ENCODE measurements at regions not wholly inside any gene's neighbourhood (a gene's known extent, or its start where the extent isn't known, plus 50 kb on each side); places are given as distances from the start of the nearest gene placed in this dataset.

DNA sequence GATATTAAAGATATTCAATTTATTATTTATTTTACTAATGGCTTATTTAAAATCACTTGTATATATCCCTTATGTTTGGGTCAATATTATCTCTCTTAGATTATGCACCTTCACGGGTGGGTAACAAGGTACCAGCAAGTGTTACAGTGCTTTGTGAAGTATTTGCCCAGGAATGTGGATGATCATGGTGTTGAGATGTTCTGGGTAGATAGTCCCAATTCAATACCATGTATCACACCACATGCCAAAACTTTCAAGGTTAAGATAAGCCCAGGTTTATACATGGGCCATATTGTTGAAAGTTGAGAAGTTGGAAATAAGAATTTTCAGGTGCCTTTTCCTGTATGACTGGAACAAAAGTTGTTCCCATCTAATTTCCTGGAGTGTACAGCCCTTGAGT, 131.3 kb upstream of the RASSF8 start:
- no peak for DNase-seq (ENCODE audit: low spot score)

DNA sequence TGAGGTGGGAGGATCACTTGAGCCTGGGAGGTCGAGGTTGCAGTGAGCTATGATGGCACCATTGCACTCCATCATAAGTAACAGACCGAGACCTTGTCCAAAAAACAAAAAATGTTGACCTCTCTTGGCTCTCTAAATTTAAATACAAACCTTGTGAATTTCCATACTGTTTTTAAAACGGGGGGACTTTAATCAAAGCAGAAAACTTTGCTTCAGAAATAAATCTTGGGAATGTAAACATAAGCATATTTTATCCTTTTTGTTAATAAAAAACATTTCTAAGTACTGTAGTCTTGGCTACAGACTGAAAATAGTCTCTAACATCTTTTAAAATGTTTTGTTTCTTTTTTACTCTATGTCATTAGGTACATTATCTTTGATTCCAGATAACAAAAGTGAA, 130.7 kb upstream of the RASSF8 start:
- no peak for DNase-seq (ENCODE audit: low spot score)

DNA sequence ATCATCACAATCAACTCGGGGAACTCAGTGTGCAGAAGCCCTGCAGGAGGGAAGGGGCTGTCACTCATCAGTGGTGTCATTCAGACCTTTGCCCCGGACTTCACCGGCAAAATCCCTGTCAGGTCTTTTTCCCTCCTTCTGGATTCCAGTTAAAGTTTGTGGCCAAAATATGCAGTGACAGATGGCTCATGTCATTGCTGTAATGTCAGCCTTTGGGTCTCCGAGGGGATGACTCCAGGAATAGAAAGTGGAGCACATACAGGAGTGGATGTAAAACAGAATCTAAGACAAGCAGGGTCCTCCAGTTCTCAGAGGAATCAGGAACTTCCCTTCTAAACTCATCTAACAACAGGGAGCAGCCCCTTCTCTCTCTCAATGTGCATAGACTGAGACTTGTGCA, 130.3 kb upstream of the RASSF8 start:
- DNase-seq (ENCODE audit: low spot score): peak; percentile 18

DNA sequence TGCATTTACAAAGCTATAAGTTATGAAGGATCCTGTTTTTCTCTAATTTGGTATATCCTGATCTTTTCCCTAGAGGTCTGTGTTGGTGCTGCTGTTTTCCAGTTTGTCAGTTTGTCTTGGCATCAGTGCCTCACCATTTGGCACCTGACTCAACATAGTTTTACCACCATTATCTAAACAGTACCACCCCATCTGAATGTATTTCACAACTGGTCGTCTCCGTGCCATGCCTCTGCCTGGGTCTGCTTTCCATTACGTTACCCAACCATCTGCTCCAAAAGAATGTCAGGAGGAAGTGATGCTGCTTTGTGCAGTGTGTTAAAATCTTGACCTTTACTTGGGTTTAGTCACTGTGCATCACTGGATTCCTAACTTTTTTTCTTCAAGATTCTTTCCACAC, 129.3 kb upstream of the RASSF8 start:
- DNase-seq (ENCODE audit: low spot score): peak; percentile 67

DNA sequence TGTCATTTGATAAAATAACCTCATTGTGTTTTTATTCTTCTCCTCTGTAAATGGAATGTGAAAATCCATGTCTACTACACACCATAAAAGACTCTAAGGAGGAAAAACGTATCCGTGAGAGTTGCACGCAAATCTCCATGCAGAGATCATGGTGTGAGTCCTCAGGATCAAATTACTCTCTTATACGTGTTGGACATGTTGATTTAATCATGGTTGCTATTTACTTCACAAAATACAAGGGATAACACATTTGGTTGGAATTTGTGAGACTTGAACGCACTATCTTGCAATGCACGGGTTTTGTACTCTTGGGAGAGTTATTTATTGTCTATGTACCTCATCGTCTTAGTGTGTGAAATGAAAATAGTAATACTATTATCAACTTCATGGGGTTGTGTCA, 128.0 kb upstream of the RASSF8 start:
- no peak for DNase-seq (ENCODE audit: low spot score)

DNA sequence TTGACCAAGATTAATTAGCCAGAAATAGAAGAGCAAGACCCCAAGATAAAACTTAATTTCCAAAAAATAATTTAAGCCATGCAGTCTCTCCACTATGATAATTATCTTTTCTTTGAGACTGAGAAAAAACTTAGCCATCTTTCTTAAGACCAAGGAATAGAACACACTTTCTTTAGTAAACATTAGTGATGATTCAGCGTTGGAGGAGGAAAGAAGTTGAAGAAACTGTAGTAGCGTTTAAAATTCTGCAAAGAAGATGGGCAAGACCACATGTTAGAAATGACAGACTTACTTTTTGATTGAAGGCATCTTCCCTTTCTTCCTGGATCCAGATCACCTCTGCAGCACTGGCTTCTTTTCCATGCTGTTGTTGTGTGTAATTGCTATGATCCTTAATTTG, 124.8 kb upstream of the RASSF8 start:
- DNase-seq (ENCODE audit: low spot score): no peak

DNA sequence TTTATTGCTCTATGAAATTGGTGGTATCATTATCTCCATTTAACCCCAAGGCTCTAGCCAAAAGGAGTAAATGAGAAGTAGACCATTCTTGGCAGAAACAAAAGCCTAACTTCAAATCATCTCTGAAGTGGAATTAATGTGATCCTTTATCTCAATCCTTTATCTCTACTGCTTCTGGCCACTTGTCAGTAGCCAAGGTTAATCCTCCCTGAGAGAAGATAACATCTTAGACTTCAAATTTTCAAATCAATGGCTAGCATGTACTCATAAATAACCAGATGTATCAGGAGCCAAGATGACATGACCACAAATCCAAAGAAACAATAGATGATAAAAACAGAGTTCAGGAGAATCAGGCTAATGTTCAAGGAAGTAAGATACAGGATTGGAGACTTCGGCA, 123.1 kb upstream of the RASSF8 start:
- DNase-seq (ENCODE audit: low spot score): no peak

DNA sequence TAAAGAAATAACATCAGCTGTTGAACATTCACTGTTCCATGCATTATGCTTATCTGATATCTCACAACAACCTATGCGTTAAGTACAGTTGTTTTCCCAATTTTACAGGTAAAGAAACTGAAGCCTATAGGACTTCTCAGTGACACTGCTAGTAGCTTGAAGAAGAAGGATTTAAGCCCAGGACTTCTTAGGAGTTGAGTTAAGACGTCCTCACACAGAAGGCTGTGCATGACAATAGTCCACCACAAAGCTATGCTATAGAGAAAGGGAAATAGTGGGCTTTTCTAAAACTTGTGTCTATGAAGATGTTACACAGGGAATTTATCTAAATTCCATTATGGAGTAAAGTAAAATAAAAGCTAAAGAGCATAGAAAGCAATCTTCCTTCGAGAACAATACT, 120.5 kb upstream of the RASSF8 start:
- DNase-seq (ENCODE audit: low spot score): no peak

DNA sequence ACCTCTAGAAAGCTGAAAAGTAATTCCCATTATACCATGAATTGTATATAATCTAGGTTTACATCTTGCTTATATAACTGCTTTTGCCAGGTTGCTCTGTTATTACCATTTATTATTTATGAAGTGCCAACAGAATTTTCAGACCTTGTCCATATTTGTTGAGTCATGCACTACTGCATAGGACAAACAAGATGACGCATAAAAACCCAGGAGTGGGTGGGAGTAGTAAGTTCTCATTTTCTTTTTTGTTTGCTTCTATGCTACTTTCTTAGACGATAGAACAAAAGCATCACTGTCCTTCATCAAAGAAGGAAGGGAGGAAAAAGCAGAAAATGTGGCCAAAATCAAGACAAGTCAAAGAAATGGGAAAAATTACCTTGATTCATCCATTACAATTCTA, 119.0 kb upstream of the RASSF8 start:
- no peak for DNase-seq (ENCODE audit: low spot score)

DNA sequence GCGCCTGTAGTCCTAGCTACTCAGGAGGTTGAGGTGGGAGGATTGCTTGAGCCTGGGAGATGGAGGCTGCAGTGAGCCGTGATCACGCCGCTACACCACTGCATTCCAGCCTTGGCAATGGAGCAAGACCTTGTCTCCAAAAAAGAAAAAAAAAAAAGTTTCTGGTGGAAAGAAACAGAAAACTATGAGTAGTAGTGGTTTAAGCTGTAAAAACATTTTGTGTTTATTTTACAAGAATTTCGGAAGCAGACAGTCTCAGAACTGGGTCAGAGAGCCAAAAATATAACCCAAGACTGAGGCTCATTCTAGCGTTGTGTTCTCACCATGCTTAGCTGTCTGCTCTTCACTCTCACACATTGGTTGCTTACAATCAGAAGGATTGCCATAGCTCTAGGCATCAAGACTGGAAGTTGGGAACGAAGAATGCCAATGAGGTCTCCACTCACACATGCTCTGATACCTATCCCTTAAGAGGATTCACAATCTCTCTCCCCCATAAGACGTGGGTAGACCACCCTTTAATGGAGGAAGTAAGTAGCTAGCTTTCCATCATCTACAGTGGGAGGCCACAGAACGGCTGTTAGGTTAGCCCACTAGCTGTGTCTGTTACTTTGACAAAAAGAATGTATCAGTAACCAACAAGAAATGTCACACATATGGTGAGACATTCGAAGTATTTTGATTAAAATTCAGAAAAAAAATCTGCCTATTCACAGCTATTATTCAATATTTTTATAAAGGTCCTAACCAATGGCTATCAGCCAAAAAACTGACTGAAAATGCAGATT, 117.6 kb upstream of the RASSF8 start:
- DNase-seq (ENCODE audit: low spot score): peak; percentile 40

DNA sequence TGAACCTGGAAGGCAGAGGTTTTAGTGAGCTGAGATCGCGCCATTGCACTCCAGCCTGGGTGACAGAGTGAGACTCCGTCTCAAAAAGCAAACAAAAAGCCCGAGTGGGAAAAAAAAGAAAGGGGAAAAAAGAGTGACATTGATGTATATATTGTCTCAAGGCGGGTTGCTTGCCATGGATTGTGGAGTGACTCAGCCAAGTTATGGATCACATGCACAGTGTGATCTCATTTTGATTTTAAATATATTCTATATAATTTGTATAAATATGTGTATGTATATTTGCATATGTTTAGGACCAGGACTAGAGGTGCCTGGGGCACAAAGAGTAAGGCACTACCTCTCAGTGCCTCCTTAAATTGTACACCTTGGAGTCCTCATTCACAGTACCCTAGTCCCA, 116.2 kb upstream of the RASSF8 start:
- DNase-seq (ENCODE audit: low spot score): no peak

DNA sequence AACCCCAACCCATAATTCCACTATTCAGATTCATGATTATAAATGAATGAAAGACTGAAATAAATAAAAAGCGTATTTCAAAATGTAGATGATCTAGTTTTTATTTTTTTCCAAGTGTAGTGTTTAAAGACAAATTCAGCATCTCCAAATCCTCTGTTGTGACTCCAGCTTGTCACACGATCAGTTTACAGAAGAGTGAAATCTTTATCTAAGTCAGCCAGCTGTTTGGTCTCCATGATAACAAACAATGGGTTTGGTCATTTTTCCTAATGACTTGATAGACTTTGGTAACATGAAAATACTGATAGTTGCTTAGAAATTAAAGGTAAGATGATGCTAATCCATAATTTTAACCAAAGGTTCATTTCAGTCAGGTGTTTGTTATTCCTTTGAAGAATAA, 114.5 kb upstream of the RASSF8 start:
- DNase-seq (ENCODE audit: low spot score): no peak

DNA sequence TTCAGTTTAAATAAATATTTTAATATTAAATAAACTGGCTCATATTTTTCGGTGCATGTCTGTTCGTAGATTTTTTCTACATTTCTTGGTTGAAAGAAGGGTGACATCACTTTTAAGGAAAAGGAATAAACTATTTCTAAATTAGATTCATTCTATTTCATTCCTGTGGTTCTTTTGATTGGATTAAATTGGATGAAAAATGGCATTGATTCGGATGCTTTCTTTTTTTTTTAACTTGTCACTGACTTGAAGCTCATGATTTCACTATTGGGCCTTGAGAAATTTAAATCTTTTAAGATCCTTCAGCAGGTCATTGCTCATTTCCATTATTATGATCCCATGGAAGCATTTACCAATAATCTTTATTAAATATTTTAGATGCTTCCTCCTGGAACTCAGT, 113.1 kb upstream of the RASSF8 start:
- no peak for DNase-seq (ENCODE audit: low spot score)

DNA sequence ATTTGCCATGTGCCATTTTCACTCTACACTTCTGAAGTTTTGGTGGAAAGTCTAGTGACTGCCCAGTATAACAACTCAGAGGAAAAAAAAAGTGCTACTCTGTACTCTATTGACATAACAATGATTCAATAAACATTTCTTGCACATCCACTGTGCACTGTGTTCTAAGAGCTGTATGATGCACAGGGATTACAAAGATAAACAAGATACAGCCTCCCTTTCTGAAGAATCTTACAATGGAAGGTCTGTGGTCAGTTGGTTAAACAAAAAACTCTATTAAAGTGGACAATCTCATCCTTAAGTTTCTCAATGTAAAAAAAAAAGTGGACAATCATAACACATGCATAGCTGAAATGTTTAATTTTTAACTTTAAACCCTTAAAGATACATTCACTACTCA, 105.7 kb upstream of the RASSF8 start:
- no peak for DNase-seq (ENCODE audit: low spot score)

DNA sequence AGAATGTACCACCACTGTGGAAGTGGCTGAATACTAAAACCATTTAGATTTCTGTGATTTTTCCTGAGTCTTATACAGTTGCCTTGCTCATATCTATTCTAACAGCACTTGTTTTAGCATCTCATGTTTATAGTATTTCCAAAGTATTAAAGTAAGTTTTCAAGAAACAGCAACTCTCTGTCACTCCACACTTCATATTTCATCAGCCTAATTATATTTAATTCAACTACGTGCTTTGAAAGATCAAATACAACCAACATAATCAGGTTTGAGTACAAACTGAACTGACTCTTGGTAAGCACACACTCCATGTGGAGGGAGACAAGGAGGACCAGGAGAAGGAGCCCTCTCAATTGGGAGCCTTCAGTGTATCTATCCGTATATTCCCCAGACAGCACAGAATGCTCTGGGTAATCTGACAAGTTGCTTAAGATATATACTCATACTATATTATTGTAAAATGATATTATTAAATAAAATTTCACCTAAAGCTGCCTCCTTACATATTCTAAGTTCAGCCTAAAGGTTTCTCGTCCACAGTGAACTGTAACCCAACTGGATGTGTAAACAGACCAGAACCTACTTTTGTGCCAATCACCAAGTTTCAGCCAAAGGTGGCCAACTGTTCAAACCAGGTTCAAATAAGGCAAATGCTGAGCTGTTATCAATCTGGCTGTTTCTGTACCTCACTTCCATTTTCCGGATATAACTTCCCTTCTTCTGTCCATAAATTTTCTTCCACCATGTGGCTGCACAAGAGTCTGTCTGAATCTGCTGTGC, 105.0 kb upstream of the RASSF8 start:
- DNase-seq (ENCODE audit: low spot score): no peak

DNA sequence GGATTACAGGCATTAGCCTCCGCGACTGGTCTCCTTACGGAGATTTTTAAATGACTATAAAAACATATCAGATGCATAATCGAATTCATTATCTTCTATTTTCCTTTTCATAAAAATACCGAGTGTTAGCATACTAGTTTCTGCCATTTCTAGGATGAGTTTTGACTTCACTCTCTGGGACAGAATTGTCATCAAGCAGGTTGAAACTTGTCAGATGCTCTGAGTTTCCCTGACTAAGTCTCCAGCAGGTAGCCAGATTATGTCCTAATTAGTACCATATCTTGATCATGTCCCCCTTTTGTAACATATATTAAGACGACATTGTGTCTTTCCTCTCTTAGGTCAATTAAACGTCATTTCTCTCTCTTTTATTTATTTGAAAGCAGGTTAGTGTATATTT, 103.5 kb upstream of the RASSF8 start:
- no peak for DNase-seq (ENCODE audit: low spot score)

DNA sequence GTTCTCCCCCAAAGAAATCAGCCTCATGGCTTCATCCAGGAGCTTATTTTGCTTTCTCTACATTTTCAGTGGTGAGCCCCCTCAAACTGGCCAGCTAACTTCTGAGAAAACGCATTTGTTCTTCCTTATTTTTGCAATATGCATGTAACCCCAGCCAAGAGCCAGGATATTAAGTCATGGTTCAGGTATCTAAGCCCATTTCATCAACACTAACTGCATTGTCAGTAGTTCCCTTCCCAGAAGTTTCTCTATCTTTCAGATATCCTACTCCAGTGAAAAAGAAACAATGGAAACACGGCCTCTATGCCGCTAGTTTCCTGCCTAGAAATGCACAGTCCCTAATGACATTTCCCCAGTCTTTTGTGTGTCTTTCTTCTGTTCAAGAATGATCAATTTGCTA, 102.8 kb upstream of the RASSF8 start:
- DNase-seq (ENCODE audit: low spot score): no peak

DNA sequence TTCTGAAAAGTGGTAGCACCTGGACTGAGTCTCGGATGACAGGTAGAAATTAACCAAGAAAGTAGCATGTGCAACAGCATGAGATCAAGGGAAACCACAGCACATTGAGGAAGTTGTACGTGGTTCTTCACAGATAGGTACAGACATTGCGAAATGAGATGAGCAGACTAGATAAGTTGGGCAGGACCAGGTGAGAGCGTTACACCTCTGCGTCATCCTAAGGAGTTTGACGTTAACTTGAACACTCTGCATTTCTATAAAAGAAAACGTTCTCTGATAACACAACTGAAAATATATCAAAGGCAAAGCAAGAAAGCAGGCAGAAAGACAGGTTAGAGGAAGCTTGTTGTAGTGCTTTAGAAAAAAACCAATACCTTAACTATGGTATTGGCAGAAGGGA, 98.5 kb upstream of the RASSF8 start:
- DNase-seq (ENCODE audit: low spot score): no peak

DNA sequence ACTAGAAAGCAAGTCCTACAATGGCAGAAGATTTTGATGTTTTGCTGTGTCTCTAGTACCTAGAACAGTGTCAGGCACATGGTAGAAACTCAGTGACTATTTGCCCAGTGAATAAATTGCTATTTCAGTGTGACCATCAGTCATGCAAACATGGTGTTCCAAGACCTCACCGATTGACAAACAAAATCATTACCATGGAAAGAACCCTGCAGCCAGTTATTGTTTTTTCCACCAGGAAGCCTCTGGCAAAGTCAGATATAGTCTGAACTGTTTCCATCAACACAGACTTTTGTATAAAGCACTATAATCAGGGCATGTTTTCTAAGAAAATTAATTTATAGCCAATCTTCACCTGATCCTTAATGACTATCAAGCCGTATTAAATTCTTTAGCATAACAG, 97.3 kb upstream of the RASSF8 start:
- no peak for DNase-seq (ENCODE audit: low spot score)

DNA sequence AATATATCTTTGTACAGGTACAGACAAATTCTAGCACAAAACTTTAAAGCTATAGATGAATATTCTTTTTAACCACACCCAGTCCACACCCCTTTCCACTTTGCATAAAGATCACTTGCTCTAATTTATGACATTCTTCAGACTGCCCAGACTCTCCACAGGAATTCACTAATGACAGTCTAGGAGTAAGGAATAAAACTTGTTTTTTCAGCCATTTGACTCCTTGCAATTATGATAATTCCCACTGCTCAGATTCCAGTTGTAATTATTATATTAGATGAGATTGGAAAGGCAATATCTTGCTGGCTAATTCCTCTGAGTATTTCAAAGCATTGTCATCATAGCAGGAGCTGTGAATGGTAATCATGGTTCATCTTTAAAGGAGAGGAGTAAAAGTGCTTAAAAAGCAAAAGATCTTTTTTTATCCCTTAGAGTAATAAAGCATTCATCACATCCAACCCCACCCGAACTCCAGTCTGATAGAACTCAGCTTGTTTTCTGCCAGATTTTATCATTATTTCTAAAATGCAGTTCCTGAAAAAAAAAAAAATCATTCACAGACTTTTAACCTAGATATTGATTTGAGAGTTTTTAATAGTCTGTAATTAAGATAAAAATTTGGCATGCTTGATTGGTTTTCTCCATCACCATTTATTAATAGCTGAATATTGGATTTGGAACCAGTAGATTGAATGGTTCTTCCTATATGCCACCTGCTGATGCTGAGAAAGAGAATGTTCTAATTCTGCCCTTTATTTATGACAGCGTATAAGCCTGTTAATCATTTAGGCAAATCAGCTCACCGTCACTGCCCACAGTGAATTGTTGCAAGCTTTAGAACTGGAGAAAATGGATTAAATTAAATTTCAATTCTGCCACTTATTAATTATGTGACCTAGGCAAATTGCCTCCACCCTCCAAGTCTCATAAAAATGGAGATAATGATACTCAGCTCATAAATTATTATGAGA, 93.9 kb upstream of the RASSF8 start:
- no peak for DNase-seq (ENCODE audit: low spot score)

DNA sequence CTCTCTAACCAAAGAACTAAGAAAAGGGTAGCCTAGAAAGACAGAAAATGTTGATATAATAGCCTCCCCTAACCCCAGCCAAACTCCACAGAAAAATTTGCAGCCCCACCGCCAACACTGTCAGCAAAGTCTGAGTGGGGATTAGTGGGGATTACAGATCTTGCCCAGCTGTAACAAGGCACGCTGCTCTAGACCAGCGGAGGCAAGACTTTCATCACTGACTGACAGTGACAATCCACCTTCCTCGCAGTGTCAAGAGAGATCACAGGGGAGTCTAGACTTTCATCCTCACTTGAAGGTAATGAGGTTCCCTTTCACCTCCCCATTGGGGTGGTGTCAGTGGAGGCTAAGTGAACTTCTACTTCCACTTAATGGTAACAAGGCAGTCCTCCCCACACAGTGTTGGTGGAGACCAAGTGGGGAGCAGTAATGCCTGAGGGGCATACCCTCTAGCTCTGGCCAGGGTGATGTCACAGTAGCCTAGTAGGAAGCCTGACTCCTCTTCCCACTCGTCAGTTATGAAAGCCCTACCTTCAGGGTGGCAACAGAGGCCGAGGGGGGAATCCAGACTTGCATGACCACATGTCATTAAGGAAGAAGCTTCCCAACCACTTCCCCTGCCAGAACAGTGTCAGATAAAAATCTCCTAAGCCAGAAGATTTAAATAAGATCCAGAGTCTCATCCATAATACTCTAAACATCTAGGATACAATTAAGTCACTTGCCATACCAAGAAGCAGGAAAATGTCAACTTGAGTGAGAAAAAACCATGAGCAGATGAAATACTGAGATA, 91.7 kb upstream of the RASSF8 start:
- DNase-seq (ENCODE audit: low spot score): no peak

DNA sequence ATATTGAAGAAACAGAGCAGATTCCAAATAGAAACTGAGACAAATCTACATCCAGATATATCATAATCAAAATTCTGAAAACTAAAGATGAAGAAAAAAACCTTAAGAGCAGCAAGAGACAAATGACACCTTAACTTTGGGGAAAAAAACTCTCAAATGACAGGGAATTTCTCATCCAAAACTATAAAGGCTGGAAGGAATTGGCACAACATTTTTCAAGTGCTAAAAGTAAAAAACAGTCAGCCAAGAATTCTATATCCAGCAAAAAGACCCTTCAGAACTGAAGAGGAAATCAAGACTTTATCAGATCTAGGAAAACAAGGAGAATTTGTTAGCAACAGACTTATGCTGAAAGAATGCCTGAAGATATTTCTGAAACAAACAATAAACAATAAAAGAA, 90.3 kb upstream of the RASSF8 start:
- DNase-seq (ENCODE audit: low spot score): no peak

Measured in hepatic stellate cell (primary cell).